Adrenal gland (tissue), 9 donors: ENCODE measurements at regions not wholly inside any gene's neighbourhood (a gene's known extent, or its start where the extent isn't known, plus 50 kb on each side); places are given as distances from the start of the nearest gene placed in this dataset.

Experiments
- DNase-seq, 7 donors: peaks; one replicate each; pipeline ENCODE4 v3.0.0-alpha.2; 2019 to 2020
- H3K27ac ChIP-seq, 5 donors: fragments of 200-600 bp; sonication (generic) in 4 of 5; 1 replicate in 3 of 5; 2 replicates in 2 of 5; pipeline versions ENCODE4 v1.5.1 to v1.8.0; 2016 to 2020; ENCODE audit warnings: mild to moderate bottlenecking in 1 of 5
- H3K27me3 ChIP-seq: fragments of 200-600 bp; 2 replicates; pipeline ENCODE4 v1.8.0; 2021
- H3K36me3 ChIP-seq, 2 donors: fragments of 200-600 bp; replicated peaks in 1 of 2; 1 replicate in 1 of 2; 2 replicates in 1 of 2; pipeline versions ENCODE4 v1.5.1 to v1.8.0; 2018 to 2022
- H3K4me1 ChIP-seq, 2 donors: fragments of 200-600 bp; replicated peaks in 1 of 2; 1 replicate in 1 of 2; 2 replicates in 1 of 2; pipeline versions ENCODE4 v1.5.1 to v1.8.0; 2018 to 2021
- H3K4me3 ChIP-seq, 4 donors: fragments of 200-600 bp; sonication (generic) in 3 of 4; one replicate each; pipeline ENCODE4 v1.5.1; 2016 to 2018
- H3K9me3 ChIP-seq, 3 donors: fragments of 200-600 bp; sonication (generic) in 1 of 3; replicated peaks in 1 of 3; 1 replicate in 2 of 3; 2 replicates in 1 of 3; pipeline versions ENCODE4 v1.5.1 to v1.8.0; 2016 to 2021
- POLR2A ChIP-seq, 2 donors: fragments of 450-650 bp; IDR thresholded peaks; one replicate each; pipeline ENCODE4 v1.6.1; 2017; ENCODE audit warnings: antibody characterized with exemption in 2 of 2, mild to moderate bottlenecking in 2 of 2, moderate library complexity in 1 of 2
- WGBS, 4 donors: extraction: QIAGEN DNeasy Blood & Tissue Kit in 2 of 4; methylation state at CpG; one replicate each; pipeline versions ENCODE4 v1.1.5 to v1.1.7; 2013 to 2017; 5-methylcytosine and 5-hydroxymethylcytosine counted together
- intact Hi-C, 2 donors: fragments of 100-400 bp; cut with DNase I; formaldehyde crosslinking; loops; one replicate each; pipeline versions ENCODE4 v1.14.1 to v1.15.0; 2022 to 2023
- TF ChIP-seq, protein P1 (sequence below), 6 experiments: fragments of 450-650 bp in 4 of 6; fragments of 200-600 bp in 2 of 6; sonication (generic) in 1 of 6; IDR thresholded peaks; 1 replicate in 5 of 6; 2 replicates in 1 of 6; pipeline versions ENCODE4 v1.5.1 to v1.8.0; 2016 to 2021; ENCODE audit warnings: antibody characterized with exemption in 6 of 6, mild to moderate bottlenecking in 2 of 6, moderate library complexity in 1 of 6
- donor health status: healthy with polysubstance abuse.
- donor health status: Bipolar disorder and iron deficiency.
- donor health status: DM: yes; HTN: yes; CAD: no.
- donor health status: DM: no; HTN: no; CAD: no.
- donor health status: DM: no; HTN: no; CAD: no.

DNA sequence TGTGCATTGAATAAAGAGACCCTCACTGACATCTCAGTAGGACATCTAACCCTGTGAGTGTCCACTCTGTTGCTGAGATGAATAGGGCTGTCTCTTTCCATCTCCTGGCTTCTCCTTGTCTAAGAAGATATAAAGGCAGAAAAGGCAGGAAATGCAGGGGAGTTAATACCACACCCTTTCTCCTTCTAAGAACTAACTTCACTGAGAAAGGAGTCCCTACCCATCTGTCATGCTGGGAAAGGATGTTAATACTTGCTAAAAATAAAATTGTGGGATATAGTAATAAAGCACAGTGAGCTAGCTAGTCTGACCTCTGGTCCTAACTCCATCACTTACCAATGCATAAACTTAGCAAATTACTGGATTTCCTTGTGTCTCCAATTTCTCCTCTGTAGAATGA, 213.9 kb upstream of the FIGN start:
- Histone ChIP-seq H3K4me1 (no peaks in the 10 kb centered on the region), H3K9me3 (no peaks in the 10 kb centered on the region), H3K4me3 (no peak overlapping the region), H3K27me3 (no peaks in the 10 kb centered on the region), H3K27ac (no peak overlapping the region), H3K36me3 (no peaks in the 10 kb centered on the region)
- DNase-seq = no peak
- no peak for TF ChIP-seq POLR2A (IDR thresholded peaks at IDR 0.05)
- TF ChIP-seq, protein P1, sequence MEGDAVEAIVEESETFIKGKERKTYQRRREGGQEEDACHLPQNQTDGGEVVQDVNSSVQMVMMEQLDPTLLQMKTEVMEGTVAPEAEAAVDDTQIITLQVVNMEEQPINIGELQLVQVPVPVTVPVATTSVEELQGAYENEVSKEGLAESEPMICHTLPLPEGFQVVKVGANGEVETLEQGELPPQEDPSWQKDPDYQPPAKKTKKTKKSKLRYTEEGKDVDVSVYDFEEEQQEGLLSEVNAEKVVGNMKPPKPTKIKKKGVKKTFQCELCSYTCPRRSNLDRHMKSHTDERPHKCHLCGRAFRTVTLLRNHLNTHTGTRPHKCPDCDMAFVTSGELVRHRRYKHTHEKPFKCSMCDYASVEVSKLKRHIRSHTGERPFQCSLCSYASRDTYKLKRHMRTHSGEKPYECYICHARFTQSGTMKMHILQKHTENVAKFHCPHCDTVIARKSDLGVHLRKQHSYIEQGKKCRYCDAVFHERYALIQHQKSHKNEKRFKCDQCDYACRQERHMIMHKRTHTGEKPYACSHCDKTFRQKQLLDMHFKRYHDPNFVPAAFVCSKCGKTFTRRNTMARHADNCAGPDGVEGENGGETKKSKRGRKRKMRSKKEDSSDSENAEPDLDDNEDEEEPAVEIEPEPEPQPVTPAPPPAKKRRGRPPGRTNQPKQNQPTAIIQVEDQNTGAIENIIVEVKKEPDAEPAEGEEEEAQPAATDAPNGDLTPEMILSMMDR (IDR thresholded peaks at IDR 0.05) = no peak
- intact Hi-C loops = no loop called here

DNA sequence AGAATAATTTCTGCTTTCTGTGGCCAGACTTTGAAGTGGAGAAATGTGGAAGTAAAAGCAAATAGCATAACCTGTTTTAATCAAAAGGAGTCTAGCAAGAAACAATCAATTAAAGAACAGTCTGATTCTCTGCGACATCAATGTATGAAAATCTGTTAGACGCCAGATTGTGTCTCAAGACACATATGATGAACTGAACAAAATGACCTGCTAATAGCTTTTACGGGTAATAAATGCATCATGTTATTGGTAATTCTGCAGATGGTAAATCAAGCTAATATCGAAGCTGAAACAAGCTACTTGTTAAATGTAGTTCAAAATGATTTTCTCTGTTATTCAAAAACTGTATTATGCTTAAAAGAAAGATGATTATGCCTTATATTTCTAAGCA, 208.5 kb upstream of the FIGN start:
- TF ChIP-seq, protein P1 (IDR thresholded peaks at IDR 0.05) = no peak
- TF ChIP-seq POLR2A (IDR thresholded peaks at IDR 0.05) = no peak
- intact Hi-C loops = no loop called here
- H3K4me1 ChIP-seq = no peaks in the 10 kb centered on the region

DNA sequence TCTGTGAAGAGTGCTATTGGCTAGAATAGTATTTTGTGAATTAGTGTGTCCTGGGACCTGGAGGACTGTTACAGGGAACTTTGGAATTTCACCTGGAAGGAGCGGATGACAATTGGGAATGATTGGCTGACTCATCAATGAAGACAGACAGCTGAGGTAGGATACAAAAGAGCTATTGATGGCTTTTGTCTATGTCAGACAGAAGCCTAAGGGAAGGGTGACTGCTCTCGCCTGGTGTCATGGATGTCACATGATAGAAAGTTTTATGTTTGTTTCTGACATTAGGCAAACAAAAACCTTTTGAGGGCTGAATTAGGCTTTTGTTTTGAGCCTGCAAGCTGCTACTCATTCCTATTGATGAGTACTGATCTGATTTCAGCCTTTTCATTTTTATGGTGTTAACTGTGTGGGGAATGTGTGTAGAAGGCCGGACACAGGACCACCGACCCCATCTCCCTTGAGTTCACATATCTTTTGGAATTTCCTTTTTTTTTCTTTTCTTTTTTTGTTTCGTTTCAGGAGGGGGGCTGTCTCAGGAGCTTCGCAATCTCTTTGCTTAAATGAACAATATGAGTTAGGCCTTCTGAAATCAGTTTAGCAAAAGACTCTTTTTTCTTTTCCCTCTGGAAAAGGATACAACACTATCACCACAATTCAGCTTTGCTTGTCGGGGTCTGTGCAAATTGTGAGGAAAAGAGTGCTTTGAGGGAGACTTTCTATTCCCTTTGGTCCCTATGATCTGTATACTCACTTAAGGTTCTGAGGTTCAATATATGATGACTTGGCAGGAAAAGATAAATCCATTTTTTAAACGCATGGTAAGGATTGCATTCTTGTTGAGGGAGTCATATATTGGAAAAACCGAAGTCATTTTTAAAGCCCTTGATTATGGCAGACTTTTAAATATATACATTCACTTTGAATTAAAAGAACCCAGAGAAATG, 207.9 kb upstream of the FIGN start:
- TF ChIP-seq, protein P1 (IDR thresholded peaks at IDR 0.05) = no peak
- no peak for TF ChIP-seq POLR2A (IDR thresholded peaks at IDR 0.05)
- Histone ChIP-seq H3K4me3 (no peak overlapping the region), H3K36me3 (no peaks in the 10 kb centered on the region), H3K9me3 (no peaks in the 10 kb centered on the region), H3K27ac (no peak overlapping the region), H3K4me1 (no peaks in the 10 kb centered on the region), H3K27me3 (no peaks in the 10 kb centered on the region)
- intact Hi-C loops = no loop called here
- WGBS, 4 donors = 68 to 78% (median 74%) methylated on average over 9 of the region's 9 CpGs
- no peak for DNase-seq

More for the DNA sequence above, 208.5 kb upstream of the FIGN start:
- no peaks in the 10 kb centered on the region for H3K36me3 ChIP-seq
- DNase-seq = no peak
- no peak overlapping the region for H3K4me3 ChIP-seq
- 76 to 87% (median 84%) methylated on average over 4 of the region's 4 CpGs for WGBS, 4 donors
- H3K27ac ChIP-seq = no peak overlapping the region
- H3K27me3 ChIP-seq = no peaks in the 10 kb centered on the region
- no peaks in the 10 kb centered on the region for H3K9me3 ChIP-seq

DNA sequence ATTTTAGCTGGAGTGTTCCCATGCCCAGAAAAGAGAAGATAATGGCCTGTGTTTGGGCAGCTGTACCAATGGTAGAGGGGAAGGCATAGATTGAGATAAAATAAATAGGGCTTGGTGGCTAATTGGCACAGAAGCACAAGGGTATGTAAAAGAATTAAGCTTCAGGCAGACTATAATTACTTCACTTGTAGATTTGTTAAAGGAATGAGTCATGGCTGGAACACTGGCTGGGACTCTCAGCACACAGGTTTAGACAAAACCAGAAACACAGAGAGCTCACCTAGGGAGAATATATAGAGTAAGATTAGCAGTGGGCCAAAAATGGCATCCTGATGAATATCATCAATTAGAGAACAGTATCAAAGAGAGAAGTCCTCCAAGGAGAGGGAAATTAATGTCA, 198.3 kb upstream of the FIGN start:
- intact Hi-C loops = no loop called here
- Histone ChIP-seq H3K4me1 (no peaks in the 10 kb centered on the region), H3K9me3 (no peaks in the 10 kb centered on the region), H3K27ac (no peak overlapping the region), H3K4me3 (no peak overlapping the region), H3K36me3 (no peaks in the 10 kb centered on the region), H3K27me3 (no peaks in the 10 kb centered on the region)
- DNase-seq = no peak
- TF ChIP-seq, protein P1 (IDR thresholded peaks at IDR 0.05) = no peak
- TF ChIP-seq POLR2A (IDR thresholded peaks at IDR 0.05) = no peak
